A673 (cell line): ENCODE measurements at regions not wholly inside any gene's neighbourhood (a gene's known extent, or its start where the extent isn't known, plus 50 kb on each side); places are given as distances from the start of the nearest gene placed in this dataset.

ENCODE experiments used
- BruUV-seq: library from RNA; stranded (reverse); fragments of 400-500 nt; replicated peaks from 2 replicates; lab custom pipeline; 2021; lab: Mats Ljungman, UMichigan
- CTCF ChIA-PET: fragments of 300-600 bp; sonication (Branson Sonifier 250); formaldehyde crosslinking; loops from one replicate; lab custom pipeline; 2022; ENCODE audit warnings: antibody characterized with exemption; lab: Charles Lee
- POLR2A ChIA-PET: fragments of 300-600 bp; sonication (Branson Sonifier 250); formaldehyde crosslinking; loops from one replicate; lab custom pipeline; 2022; ENCODE audit warnings: antibody characterized with exemption; ENCODE audit not compliant: low non-redundant PET; lab: Charles Lee
- DNase-seq: peaks from one replicate; pipeline ENCODE4 v3.0.0-alpha.2; 2015; ENCODE audit warnings: low spot score
- H3K27ac ChIP-seq: fragments of 200-600 bp; sonication (generic); 2 replicates; pipeline ENCODE4 v1.5.1; 2016; ENCODE audit warnings: mixed run types, low read depth, mild to moderate bottlenecking, mixed read lengths, antibody characterized with exemption, low read length; ENCODE audit not compliant: poor library complexity, severe bottlenecking
- H3K27me3 ChIP-seq: fragments of 200-600 bp; sonication (generic); replicated peaks from 2 replicates; pipeline ENCODE4 v1.6.1; 2017; ENCODE audit warnings: mixed run types, low read depth, mild to moderate bottlenecking, mixed read lengths, antibody characterized with exemption, low read length; ENCODE audit not compliant: insufficient read depth, poor library complexity
- H3K36me3 ChIP-seq: fragments of 200-600 bp; sonication (generic); 2 replicates; pipeline ENCODE4 v1.6.1; 2016; ENCODE audit warnings: mixed run types, mild to moderate bottlenecking, mixed read lengths, antibody characterized with exemption, low read length; ENCODE audit not compliant: insufficient read depth, poor library complexity, severe bottlenecking
- H3K4me1 ChIP-seq: fragments of 200-600 bp; sonication (generic); 2 replicates; pipeline ENCODE4 v1.6.1; 2017; ENCODE audit warnings: mixed run types, mild to moderate bottlenecking, mixed read lengths, antibody characterized with exemption, low read length; ENCODE audit not compliant: insufficient read depth, poor library complexity, severe bottlenecking
- H3K4me3 ChIP-seq: fragments of 200-600 bp; sonication (generic); 2 replicates; pipeline ENCODE4 v1.5.1; 2016; ENCODE audit warnings: low read depth, mixed run types, mild to moderate bottlenecking, mixed read lengths, low read length; ENCODE audit not compliant: poor library complexity, severe bottlenecking
- H3K9me3 ChIP-seq: fragments of 200-600 bp; sonication (generic); 2 replicates; pipeline ENCODE4 v1.6.1; 2016; ENCODE audit warnings: mixed run types, low read depth, mild to moderate bottlenecking, mixed read lengths, antibody characterized with exemption, low read length; ENCODE audit not compliant: poor library complexity, severe bottlenecking
- EZH2 ChIP-seq: fragments of 200-600 bp; sonication (generic); IDR thresholded peaks from 2 replicates; pipeline ENCODE4 v1.6.1; 2017; ENCODE audit warnings: borderline replicate concordance, low read depth, mild to moderate bottlenecking, mixed read lengths, antibody characterized with exemption, low read length; ENCODE audit not compliant: poor library complexity, severe bottlenecking
- intact Hi-C: fragments of 100-400 bp; cut with micrococcal nuclease; formaldehyde crosslinking; loops from one replicate; pipeline ENCODE4 v1.10.0; 2022; ENCODE audit not compliant: unreplicated experiment
- TF ChIP-seq, protein P1 (sequence below): fragments of 300-800, 200-600 bp; sonication (generic); conservative IDR thresholded peaks from 2 replicates; pipeline ENCODE4 v1.5.1; 2017; ENCODE audit warnings: low read depth, mild to moderate bottlenecking, antibody characterized with exemption, low read length, moderate library complexity, mixed read lengths

DNA sequence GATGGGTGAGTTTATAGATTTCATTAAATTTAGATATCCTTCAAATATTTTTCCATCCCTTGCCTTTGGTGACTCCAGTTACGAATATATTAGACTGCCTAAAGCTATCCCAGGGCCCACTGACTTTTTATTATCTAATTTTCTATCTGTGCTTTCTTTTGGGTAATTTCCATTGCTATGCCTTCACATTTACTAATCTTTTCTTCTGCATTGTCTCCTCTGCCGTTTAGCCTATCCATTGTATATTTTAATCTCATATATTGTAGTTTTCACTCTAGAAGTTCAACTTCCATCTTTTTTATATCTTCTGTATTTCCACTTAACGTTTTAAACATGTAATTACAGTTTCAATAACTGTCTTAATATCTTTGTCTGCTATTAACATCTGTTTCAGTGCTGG lies 78.6 kb upstream of the HDAC9 start:
- peaks cover 10% of the 10 kb centered on the region for H3K4me1 ChIP-seq
- H3K4me3 ChIP-seq, result no peak overlapping the region
- BruUV-seq, result no TSS peak
- no peaks in the 10 kb centered on the region for H3K36me3 ChIP-seq
- ChIA-PET CTCF (no interaction called here), POLR2A (no interaction called here)
- no peaks in the 10 kb centered on the region for H3K9me3 ChIP-seq
- H3K27ac ChIP-seq, result no peak overlapping the region
- DNase-seq, result no peak
- no peaks in the 10 kb centered on the region for H3K27me3 ChIP-seq
- no peak for TF ChIP-seq EZH2
- TF ChIP-seq, protein P1, sequence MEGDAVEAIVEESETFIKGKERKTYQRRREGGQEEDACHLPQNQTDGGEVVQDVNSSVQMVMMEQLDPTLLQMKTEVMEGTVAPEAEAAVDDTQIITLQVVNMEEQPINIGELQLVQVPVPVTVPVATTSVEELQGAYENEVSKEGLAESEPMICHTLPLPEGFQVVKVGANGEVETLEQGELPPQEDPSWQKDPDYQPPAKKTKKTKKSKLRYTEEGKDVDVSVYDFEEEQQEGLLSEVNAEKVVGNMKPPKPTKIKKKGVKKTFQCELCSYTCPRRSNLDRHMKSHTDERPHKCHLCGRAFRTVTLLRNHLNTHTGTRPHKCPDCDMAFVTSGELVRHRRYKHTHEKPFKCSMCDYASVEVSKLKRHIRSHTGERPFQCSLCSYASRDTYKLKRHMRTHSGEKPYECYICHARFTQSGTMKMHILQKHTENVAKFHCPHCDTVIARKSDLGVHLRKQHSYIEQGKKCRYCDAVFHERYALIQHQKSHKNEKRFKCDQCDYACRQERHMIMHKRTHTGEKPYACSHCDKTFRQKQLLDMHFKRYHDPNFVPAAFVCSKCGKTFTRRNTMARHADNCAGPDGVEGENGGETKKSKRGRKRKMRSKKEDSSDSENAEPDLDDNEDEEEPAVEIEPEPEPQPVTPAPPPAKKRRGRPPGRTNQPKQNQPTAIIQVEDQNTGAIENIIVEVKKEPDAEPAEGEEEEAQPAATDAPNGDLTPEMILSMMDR, result no peak
- intact Hi-C loops, result no loop called here

- intact Hi-C loops, result no loop called here
- no TSS peak for BruUV-seq
- CTCF ChIA-PET, result no interaction called here
- DNase-seq, result no peak
- TF ChIP-seq, protein P1, result no peak
- TF ChIP-seq EZH2, result no peak
- Histone ChIP-seq H3K27me3 (no peaks in the 10 kb centered on the region), H3K27ac (no peak overlapping the region), H3K9me3 (no peaks in the 10 kb centered on the region), H3K4me1 (peaks cover 15% of the 10 kb centered on the region), H3K4me3 (no peak overlapping the region), H3K36me3 (no peaks in the 10 kb centered on the region)
- POLR2A ChIA-PET, result no interaction called here
Measured at GRCh38 chr7:18419456-18419855, 76.1 kb upstream of the HDAC9 start.

DNA sequence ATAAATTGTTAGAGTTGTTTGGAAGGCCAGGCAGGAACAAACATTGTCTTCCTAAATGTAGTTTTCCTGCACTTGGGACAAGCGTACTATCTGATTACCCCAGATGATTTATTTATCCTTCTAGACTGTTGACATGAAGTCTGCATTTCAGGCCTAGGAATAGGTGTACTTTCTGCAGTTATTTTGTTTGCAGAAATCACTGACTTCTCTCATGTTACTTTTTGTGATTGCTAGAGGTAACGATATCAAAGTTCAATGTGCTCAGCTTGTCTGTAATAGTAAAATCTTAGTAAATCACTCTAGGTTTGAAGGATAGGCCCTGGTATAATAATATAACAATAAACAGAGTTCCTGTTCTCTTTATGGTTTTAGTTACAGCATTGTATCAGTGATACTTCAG lies 75.4 kb upstream of the HDAC9 start:
- Histone ChIP-seq H3K27ac (no peak overlapping the region), H3K36me3 (no peaks in the 10 kb centered on the region), H3K27me3 (no peaks in the 10 kb centered on the region), H3K9me3 (no peaks in the 10 kb centered on the region), H3K4me1 (peaks cover 16% of the 10 kb centered on the region), H3K4me3 (no peak overlapping the region)
- no TSS peak for BruUV-seq
- ChIA-PET CTCF (no interaction called here), POLR2A (no interaction called here)
- intact Hi-C loops, result no loop called here
- TF ChIP-seq, protein P1, result no peak
- TF ChIP-seq EZH2, result no peak
- no peak for DNase-seq
